ENCODE measurements at regions not wholly inside any gene's neighbourhood (a gene's known extent, or its start where the extent isn't known, plus 50 kb on each side); places are given as distances from the start of the nearest gene placed in this dataset.

DNA sequence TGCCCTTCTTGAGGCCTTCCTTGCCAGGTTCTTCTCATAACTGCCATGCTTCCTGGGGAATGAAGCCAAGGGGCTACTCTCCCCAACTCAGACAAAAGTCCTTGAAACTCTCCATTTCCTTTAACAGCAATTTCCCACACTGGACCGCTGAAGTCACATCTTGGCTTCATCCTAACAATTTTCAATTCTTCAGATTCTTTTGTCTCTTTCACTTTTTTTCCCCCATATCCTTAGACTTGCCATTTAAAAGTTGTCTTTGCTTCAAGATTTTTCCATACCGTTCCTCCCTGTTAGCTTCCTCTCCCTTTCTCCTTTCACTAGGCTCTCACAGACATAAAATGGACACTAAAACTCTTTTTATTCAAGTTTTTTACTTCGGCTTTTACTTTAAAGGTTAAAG, 93.1 kb upstream of the ITGA1 start (continued):
- TF ChIP-seq GABPA (IDR thresholded peaks at IDR 0.05; ENCODE audit: borderline replicate concordance, insufficient read depth, low read length) = no peak
- no peak for TF ChIP-seq RNF2 (IDR thresholded peaks at IDR 0.05; ENCODE audit: borderline replicate concordance, low read depth, low read length, missing control alignments, poor library complexity, severe bottlenecking)
- TF ChIP-seq TCF12 (IDR thresholded peaks at IDR 0.05; ENCODE audit: low read depth, low read length) = no peak
- TF ChIP-seq RFX5 (IDR thresholded peaks at IDR 0.05; ENCODE audit: borderline replicate concordance, low read depth, low read length) = no peak
- TF ChIP-seq RXRA (IDR thresholded peaks at IDR 0.05; ENCODE audit: insufficient read depth, low read depth, low read length) = no peak
- TF ChIP-seq POLR2A (IDR thresholded peaks at IDR 0.05; ENCODE audit: control extremely low read depth in 1 of 2, low read depth in 2 of 2, low read length in 2 of 2) = no peak

All from H1 (cell line).